Liver (tissue), 7 donors: ENCODE measurements at regions not wholly inside any gene's neighbourhood (a gene's known extent, or its start where the extent isn't known, plus 50 kb on each side); places are given as distances from the start of the nearest gene placed in this dataset.

Experiments
- DNase-seq: peaks from one replicate; pipeline ENCODE4 v3.0.0-alpha.2; 2017; ENCODE audit warnings: low spot score
- H3K27ac ChIP-seq, 2 donors: one replicate each; pipeline ENCODE4 v1.7.0; 2013; ENCODE audit warnings: inconsistent platforms in 2 of 2, low read length in 2 of 2, control low read depth in 1 of 2, low read depth in 1 of 2, mild to moderate bottlenecking in 1 of 2
- H3K27me3 ChIP-seq, 4 donors: one replicate each; pipeline versions ENCODE4 v1.6.1 to v1.7.0; 2013; ENCODE audit warnings: low read length in 3 of 4, inconsistent platforms in 1 of 4, mild to moderate bottlenecking in 1 of 4, moderate library complexity in 1 of 4; ENCODE audit not compliant: control insufficient read depth in 4 of 4, insufficient read depth in 4 of 4
- H3K36me3 ChIP-seq, 4 donors: one replicate each; pipeline versions ENCODE4 v1.6.1 to v1.7.0; 2013; ENCODE audit warnings: low read length in 3 of 4, mild to moderate bottlenecking in 3 of 4, low read depth in 1 of 4, moderate library complexity in 1 of 4; ENCODE audit not compliant: control insufficient read depth in 4 of 4, insufficient read depth in 3 of 4
- H3K4me1 ChIP-seq, 4 donors: one replicate each; pipeline versions ENCODE4 v1.6.1 to v1.7.0; 2013; ENCODE audit warnings: low read length in 3 of 4, mild to moderate bottlenecking in 3 of 4, moderate library complexity in 1 of 4; ENCODE audit not compliant: control insufficient read depth in 4 of 4, insufficient read depth in 4 of 4
- H3K4me3 ChIP-seq, 3 donors: one replicate each; pipeline versions ENCODE4 v1.6.1 to v1.7.0; 2013; ENCODE audit warnings: low read length in 3 of 3, control low read depth in 1 of 3, low read depth in 1 of 3, mild to moderate bottlenecking in 1 of 3
- H3K9ac ChIP-seq, 2 donors: one replicate each; pipeline ENCODE4 v1.7.0; 2013; ENCODE audit warnings: low read length in 2 of 2, mild to moderate bottlenecking in 2 of 2, moderate library complexity in 2 of 2, control low read depth in 1 of 2, low read depth in 1 of 2
- H3K9me3 ChIP-seq, 4 donors: one replicate each; pipeline versions ENCODE4 v1.6.1 to v1.7.0; 2013; ENCODE audit warnings: low read length in 3 of 4; ENCODE audit not compliant: control insufficient read depth in 4 of 4
- EGR1 ChIP-seq, 2 donors: IDR thresholded peaks; 2 replicates each; pipeline ENCODE4 v1.6.1; 2016 to 2018; ENCODE audit warnings: antibody characterized with exemption in 2 of 2, low read depth in 2 of 2
- FOXA1 ChIP-seq: IDR thresholded peaks from 2 replicates; pipeline ENCODE4 v1.6.1; 2016; ENCODE audit warnings: antibody characterized with exemption
- FOXA2 ChIP-seq: IDR thresholded peaks from 2 replicates; pipeline ENCODE4 v1.6.1; 2016; ENCODE audit warnings: antibody characterized with exemption
- GABPA ChIP-seq, 2 donors: IDR thresholded peaks in 1 of 2; conservative IDR thresholded peaks in 1 of 2; 2 replicates each; pipeline ENCODE4 v1.6.1; 2016; ENCODE audit warnings: antibody characterized with exemption in 2 of 2, mild to moderate bottlenecking in 1 of 2, moderate library complexity in 1 of 2
- HNF4A ChIP-seq, 2 donors: conservative IDR thresholded peaks; 2 replicates each; pipeline ENCODE4 v1.6.1; 2016; ENCODE audit warnings: antibody characterized with exemption in 2 of 2, mild to moderate bottlenecking in 2 of 2
- HNF4G ChIP-seq: IDR thresholded peaks from 2 replicates; pipeline ENCODE4 v1.6.1; 2016; ENCODE audit warnings: antibody characterized with exemption
- JUND ChIP-seq, 2 donors: IDR thresholded peaks; 2 replicates each; pipeline ENCODE4 v1.6.1; 2016; ENCODE audit warnings: antibody characterized with exemption in 2 of 2
- NR2F2 ChIP-seq: IDR thresholded peaks from 2 replicates; pipeline ENCODE4 v1.6.1; 2016; ENCODE audit warnings: antibody characterized with exemption
- RAD21 ChIP-seq, 2 donors: IDR thresholded peaks; 2 replicates each; pipeline ENCODE4 v1.6.1; 2016; ENCODE audit warnings: antibody characterized with exemption in 2 of 2, mild to moderate bottlenecking in 2 of 2
- RXRA ChIP-seq, 2 donors: IDR thresholded peaks; 2 replicates each; pipeline ENCODE4 v1.6.1; 2017 to 2018; ENCODE audit warnings: antibody characterized with exemption in 2 of 2, mild to moderate bottlenecking in 1 of 2
- SP1 ChIP-seq: IDR thresholded peaks from 2 replicates; pipeline ENCODE4 v1.6.1; 2018; ENCODE audit warnings: antibody characterized with exemption, mild to moderate bottlenecking
- TAF1 ChIP-seq: conservative IDR thresholded peaks from 2 replicates; pipeline ENCODE4 v1.6.1; 2016; ENCODE audit warnings: antibody characterized with exemption, mild to moderate bottlenecking
- TF ChIP-seq, protein P1 (sequence below): IDR thresholded peaks from 2 replicates; pipeline ENCODE4 v1.6.1; 2016; ENCODE audit warnings: antibody characterized with exemption, mild to moderate bottlenecking
- TF ChIP-seq, protein P2 (sequence below): IDR thresholded peaks from 2 replicates; pipeline ENCODE4 v1.6.1; 2016; ENCODE audit warnings: antibody characterized with exemption
- TF ChIP-seq, protein P3 (sequence below): IDR thresholded peaks from 2 replicates; pipeline ENCODE4 v1.6.1; 2016; ENCODE audit warnings: antibody characterized with exemption
- TF ChIP-seq, protein P4 (sequence below): fragments of 150-350 bp; IDR thresholded peaks from 2 replicates; pipeline ENCODE4 v1.5.1; 2017; ENCODE audit warnings: improper control_type of control experiment, low read depth, low read length; ENCODE audit not compliant: missing input control
- TF ChIP-seq, protein P5 (sequence below): IDR thresholded peaks from 2 replicates; pipeline ENCODE4 v1.6.1; 2016; ENCODE audit warnings: antibody characterized with exemption
- donor health status: healthy.
- donor health status: healthy.
- donor health status: healthy.
- donor health status: healthy.

DNA sequence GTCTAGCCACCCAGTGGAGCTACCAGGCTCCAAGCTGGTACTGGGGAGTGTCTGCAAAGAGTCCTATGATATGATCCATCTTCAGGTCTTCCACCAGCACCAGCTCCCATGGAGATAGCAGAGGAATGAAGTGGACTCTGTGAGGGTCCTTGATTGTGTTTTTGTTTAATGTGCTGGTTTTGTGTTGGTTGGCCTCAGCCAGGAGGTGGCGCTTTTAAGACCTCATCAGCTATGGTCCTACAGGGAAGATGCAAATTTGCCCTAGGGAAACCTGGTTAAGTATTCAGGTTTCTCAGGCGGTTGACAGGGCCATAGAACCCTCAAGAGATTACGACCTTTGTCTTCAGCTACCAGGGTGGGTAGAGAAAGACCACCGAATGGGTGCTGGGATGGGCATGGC, 1141.1 kb downstream of the STIM2 start (continued):
- TF ChIP-seq, protein P1, sequence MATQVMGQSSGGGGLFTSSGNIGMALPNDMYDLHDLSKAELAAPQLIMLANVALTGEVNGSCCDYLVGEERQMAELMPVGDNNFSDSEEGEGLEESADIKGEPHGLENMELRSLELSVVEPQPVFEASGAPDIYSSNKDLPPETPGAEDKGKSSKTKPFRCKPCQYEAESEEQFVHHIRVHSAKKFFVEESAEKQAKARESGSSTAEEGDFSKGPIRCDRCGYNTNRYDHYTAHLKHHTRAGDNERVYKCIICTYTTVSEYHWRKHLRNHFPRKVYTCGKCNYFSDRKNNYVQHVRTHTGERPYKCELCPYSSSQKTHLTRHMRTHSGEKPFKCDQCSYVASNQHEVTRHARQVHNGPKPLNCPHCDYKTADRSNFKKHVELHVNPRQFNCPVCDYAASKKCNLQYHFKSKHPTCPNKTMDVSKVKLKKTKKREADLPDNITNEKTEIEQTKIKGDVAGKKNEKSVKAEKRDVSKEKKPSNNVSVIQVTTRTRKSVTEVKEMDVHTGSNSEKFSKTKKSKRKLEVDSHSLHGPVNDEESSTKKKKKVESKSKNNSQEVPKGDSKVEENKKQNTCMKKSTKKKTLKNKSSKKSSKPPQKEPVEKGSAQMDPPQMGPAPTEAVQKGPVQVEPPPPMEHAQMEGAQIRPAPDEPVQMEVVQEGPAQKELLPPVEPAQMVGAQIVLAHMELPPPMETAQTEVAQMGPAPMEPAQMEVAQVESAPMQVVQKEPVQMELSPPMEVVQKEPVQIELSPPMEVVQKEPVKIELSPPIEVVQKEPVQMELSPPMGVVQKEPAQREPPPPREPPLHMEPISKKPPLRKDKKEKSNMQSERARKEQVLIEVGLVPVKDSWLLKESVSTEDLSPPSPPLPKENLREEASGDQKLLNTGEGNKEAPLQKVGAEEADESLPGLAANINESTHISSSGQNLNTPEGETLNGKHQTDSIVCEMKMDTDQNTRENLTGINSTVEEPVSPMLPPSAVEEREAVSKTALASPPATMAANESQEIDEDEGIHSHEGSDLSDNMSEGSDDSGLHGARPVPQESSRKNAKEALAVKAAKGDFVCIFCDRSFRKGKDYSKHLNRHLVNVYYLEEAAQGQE, result no peak
- TF ChIP-seq, protein P2, sequence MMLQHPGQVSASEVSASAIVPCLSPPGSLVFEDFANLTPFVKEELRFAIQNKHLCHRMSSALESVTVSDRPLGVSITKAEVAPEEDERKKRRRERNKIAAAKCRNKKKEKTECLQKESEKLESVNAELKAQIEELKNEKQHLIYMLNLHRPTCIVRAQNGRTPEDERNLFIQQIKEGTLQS, result no peak
- no peak for TF ChIP-seq GABPA (IDR thresholded peaks at IDR 0.05 in 1 of 2, conservative IDR thresholded peaks at IDR 0.05 in 1 of 2)

DNA sequence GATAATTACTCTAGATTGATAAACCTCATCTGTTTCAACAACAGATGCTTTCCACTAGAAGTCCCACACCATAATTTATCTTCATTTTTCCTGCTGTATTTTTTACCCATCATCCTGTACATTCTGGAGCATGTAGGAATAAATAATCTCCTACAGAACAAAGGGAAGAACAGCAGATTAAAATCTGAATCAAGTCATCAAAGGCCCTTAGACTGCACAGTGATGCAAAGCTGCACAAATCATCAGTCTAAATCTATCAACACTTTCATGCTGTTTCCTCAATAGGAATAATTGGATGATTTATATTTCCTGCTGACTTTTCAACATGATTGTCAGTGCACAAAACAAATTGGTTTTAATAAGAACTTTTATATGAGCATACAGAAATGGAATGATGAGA, 1143.9 kb downstream of the STIM2 start:
- no peak overlapping the region for H3K27ac ChIP-seq
- TF ChIP-seq FOXA1 (no peak), TAF1 (no peak), FOXA2 (no peak), EGR1 (IDR thresholded peaks at IDR 0.05; ENCODE audit: low read depth in 2 of 2) (no peak), HNF4G (no peak), JUND (IDR thresholded peaks at IDR 0.05) (no peak), RAD21 (IDR thresholded peaks at IDR 0.05) (no peak), HNF4A (conservative IDR thresholded peaks at IDR 0.05) (no peak), GABPA (IDR thresholded peaks at IDR 0.05 in 1 of 2, conservative IDR thresholded peaks at IDR 0.05 in 1 of 2) (no peak), SP1 (no peak), NR2F2 (no peak), RXRA (IDR thresholded peaks at IDR 0.05) (no peak)
- TF ChIP-seq, protein P3, sequence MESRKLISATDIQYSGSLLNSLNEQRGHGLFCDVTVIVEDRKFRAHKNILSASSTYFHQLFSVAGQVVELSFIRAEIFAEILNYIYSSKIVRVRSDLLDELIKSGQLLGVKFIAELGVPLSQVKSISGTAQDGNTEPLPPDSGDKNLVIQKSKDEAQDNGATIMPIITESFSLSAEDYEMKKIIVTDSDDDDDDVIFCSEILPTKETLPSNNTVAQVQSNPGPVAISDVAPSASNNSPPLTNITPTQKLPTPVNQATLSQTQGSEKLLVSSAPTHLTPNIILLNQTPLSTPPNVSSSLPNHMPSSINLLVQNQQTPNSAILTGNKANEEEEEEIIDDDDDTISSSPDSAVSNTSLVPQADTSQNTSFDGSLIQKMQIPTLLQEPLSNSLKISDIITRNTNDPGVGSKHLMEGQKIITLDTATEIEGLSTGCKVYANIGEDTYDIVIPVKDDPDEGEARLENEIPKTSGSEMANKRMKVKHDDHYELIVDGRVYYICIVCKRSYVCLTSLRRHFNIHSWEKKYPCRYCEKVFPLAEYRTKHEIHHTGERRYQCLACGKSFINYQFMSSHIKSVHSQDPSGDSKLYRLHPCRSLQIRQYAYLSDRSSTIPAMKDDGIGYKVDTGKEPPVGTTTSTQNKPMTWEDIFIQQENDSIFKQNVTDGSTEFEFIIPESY, result no peak
- TF ChIP-seq, protein P2, result no peak
- TF ChIP-seq, protein P1, result no peak
- TF ChIP-seq, protein P4, sequence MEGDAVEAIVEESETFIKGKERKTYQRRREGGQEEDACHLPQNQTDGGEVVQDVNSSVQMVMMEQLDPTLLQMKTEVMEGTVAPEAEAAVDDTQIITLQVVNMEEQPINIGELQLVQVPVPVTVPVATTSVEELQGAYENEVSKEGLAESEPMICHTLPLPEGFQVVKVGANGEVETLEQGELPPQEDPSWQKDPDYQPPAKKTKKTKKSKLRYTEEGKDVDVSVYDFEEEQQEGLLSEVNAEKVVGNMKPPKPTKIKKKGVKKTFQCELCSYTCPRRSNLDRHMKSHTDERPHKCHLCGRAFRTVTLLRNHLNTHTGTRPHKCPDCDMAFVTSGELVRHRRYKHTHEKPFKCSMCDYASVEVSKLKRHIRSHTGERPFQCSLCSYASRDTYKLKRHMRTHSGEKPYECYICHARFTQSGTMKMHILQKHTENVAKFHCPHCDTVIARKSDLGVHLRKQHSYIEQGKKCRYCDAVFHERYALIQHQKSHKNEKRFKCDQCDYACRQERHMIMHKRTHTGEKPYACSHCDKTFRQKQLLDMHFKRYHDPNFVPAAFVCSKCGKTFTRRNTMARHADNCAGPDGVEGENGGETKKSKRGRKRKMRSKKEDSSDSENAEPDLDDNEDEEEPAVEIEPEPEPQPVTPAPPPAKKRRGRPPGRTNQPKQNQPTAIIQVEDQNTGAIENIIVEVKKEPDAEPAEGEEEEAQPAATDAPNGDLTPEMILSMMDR, result no peak
- TF ChIP-seq, protein P5, sequence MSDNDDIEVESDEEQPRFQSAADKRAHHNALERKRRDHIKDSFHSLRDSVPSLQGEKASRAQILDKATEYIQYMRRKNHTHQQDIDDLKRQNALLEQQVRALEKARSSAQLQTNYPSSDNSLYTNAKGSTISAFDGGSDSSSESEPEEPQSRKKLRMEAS, result no peak
- no peaks in the 10 kb centered on the region for H3K36me3 ChIP-seq
- no peaks in the 10 kb centered on the region for H3K4me1 ChIP-seq
- H3K27me3 ChIP-seq, result no peaks in the 10 kb centered on the region
- no peak overlapping the region for H3K4me3 ChIP-seq
- no peaks in the 10 kb centered on the region for H3K9me3 ChIP-seq
- no peak overlapping the region for H3K9ac ChIP-seq
- DNase-seq, result no peak
